ENCODE measurements at regions not wholly inside any gene's neighbourhood (a gene's known extent, or its start where the extent isn't known, plus 50 kb on each side); places are given as distances from the start of the nearest gene placed in this dataset.

GRCh38 chr14:33871394-33871793, 79.5 kb downstream of the EGLN3 start:
- ChIA-PET POLR2A (no interaction called here), CTCF (no interaction called here)
- Histone ChIP-seq H3K4me3 (no peak overlapping the region), H3K4me2 (no peak overlapping the region), H3K9me3 (peaks cover 1% of the 10 kb centered on the region; the same call in 2 of the 3 replicates), H3K4me1 (no peaks in the 10 kb centered on the region), H3K27ac (no peak overlapping the region)
- DNase-seq (ENCODE audit: low read depth in 1 of 2, low spot score in 1 of 2) (no peak), ATAC-seq (no peak), FAIRE-seq (no peak)
- TF ChIP-seq TFCP2L1 (CRISPR knock-in tag; IDR thresholded peaks at IDR 0.05) (no peak), HOXB13 (CRISPR knock-in tag; IDR thresholded peaks at IDR 0.05; ENCODE audit: low read depth) (no peak), PBX3 (IDR thresholded peaks at IDR 0.05) (no peak), RNF2 (IDR thresholded peaks at IDR 0.05; ENCODE audit: borderline replicate concordance, low read depth) (no peak), GATA3 (IDR thresholded peaks at IDR 0.05; ENCODE audit: borderline replicate concordance) (no peak), KDM1A (IDR thresholded peaks at IDR 0.05; ENCODE audit: low read depth) (no peak), SREBF2 (IDR thresholded peaks at IDR 0.05) (no peak), HMGXB4 (CRISPR knock-in tag; IDR thresholded peaks at IDR 0.05; ENCODE audit: borderline replicate concordance) (no peak), ZC3H11A (IDR thresholded peaks at IDR 0.05) (no peak)
- WGBS (ENCODE audit: missing lambda C conversion rate): 39% methylated on average over 3 of the region's 3 CpGs

DNA sequence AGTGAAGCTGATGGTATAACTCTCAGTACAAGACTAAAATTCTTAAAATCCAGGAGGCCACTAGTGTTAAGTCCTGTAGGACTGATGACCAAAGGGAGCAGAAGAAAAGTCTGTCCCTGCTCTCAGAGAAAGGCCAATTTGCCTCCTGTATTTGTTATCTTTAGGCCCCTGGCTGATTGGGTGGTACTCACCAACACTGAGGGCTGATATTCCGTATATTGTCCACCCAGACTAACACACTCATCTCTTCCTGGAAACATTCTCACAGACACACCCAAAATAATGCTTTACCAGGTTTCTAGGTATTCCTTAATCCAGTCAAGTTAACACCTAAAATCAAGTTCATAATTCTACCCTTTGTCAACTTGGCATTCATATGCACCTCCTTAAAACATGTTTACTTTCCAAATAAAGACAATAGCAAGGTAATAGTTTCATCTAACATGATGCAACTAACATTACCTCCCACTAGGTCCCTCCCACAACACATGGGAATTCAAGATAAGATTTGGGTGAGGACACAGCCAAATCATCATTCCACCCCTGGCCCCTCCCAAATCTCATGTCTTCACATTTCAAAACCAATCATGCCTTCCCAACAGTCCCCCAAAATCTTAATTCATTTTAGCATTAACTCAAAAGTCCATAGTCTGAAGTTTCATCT, 84.3 kb downstream of the EGLN3 start:
- ATAC-seq (no peak), DNase-seq (ENCODE audit: low read depth in 1 of 2, low spot score in 1 of 2) (no peak), FAIRE-seq (no peak)
- ChIA-PET POLR2A (no interaction called here), CTCF (interaction anchor here (0.9 kb wide), 1 partner anchor 232 kb away, joined by 4 read pairs; no protein-coding TSS in a partner anchor)
- WGBS (ENCODE audit: missing lambda C conversion rate): 90% methylated on average over 1 of the region's 1 CpG
- Histone ChIP-seq H3K9me3 (no peaks in the 10 kb centered on the region), H3K27ac (no peak overlapping the region), H3K4me2 (no peak overlapping the region), H3K4me3 (no peak overlapping the region), H3K4me1 (no peaks in the 10 kb centered on the region)
- TF ChIP-seq, protein P1, sequence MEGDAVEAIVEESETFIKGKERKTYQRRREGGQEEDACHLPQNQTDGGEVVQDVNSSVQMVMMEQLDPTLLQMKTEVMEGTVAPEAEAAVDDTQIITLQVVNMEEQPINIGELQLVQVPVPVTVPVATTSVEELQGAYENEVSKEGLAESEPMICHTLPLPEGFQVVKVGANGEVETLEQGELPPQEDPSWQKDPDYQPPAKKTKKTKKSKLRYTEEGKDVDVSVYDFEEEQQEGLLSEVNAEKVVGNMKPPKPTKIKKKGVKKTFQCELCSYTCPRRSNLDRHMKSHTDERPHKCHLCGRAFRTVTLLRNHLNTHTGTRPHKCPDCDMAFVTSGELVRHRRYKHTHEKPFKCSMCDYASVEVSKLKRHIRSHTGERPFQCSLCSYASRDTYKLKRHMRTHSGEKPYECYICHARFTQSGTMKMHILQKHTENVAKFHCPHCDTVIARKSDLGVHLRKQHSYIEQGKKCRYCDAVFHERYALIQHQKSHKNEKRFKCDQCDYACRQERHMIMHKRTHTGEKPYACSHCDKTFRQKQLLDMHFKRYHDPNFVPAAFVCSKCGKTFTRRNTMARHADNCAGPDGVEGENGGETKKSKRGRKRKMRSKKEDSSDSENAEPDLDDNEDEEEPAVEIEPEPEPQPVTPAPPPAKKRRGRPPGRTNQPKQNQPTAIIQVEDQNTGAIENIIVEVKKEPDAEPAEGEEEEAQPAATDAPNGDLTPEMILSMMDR (IDR thresholded peaks at IDR 0.05): no peak
- TF ChIP-seq RFX5 (IDR thresholded peaks at IDR 0.05): no peak
- TF ChIP-seq RCOR1 (IDR thresholded peaks at IDR 0.05; ENCODE audit: low read depth, low read length): no peak
- TF ChIP-seq EHMT2 (IDR thresholded peaks at IDR 0.05; ENCODE audit: low read depth): no peak
- TF ChIP-seq, protein P2, sequence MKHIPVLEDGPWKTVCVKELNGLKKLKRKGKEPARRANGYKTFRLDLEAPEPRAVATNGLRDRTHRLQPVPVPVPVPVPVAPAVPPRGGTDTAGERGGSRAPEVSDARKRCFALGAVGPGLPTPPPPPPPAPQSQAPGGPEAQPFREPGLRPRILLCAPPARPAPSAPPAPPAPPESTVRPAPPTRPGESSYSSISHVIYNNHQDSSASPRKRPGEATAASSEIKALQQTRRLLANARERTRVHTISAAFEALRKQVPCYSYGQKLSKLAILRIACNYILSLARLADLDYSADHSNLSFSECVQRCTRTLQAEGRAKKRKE (CRISPR knock-in tag; IDR thresholded peaks at IDR 0.05; ENCODE audit: low read depth): no peak
- TF ChIP-seq BHLHE40 (IDR thresholded peaks at IDR 0.05; ENCODE audit: low read depth, low read length): no peak
- no peak for TF ChIP-seq MAZ (IDR thresholded peaks at IDR 0.05; ENCODE audit: borderline replicate concordance, low read depth, low read length)
- TF ChIP-seq MYC (IDR thresholded peaks at IDR 0.05; ENCODE audit: borderline replicate concordance, low read length): no peak
- TF ChIP-seq, protein P3, sequence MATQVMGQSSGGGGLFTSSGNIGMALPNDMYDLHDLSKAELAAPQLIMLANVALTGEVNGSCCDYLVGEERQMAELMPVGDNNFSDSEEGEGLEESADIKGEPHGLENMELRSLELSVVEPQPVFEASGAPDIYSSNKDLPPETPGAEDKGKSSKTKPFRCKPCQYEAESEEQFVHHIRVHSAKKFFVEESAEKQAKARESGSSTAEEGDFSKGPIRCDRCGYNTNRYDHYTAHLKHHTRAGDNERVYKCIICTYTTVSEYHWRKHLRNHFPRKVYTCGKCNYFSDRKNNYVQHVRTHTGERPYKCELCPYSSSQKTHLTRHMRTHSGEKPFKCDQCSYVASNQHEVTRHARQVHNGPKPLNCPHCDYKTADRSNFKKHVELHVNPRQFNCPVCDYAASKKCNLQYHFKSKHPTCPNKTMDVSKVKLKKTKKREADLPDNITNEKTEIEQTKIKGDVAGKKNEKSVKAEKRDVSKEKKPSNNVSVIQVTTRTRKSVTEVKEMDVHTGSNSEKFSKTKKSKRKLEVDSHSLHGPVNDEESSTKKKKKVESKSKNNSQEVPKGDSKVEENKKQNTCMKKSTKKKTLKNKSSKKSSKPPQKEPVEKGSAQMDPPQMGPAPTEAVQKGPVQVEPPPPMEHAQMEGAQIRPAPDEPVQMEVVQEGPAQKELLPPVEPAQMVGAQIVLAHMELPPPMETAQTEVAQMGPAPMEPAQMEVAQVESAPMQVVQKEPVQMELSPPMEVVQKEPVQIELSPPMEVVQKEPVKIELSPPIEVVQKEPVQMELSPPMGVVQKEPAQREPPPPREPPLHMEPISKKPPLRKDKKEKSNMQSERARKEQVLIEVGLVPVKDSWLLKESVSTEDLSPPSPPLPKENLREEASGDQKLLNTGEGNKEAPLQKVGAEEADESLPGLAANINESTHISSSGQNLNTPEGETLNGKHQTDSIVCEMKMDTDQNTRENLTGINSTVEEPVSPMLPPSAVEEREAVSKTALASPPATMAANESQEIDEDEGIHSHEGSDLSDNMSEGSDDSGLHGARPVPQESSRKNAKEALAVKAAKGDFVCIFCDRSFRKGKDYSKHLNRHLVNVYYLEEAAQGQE (IDR thresholded peaks at IDR 0.05): no peak
- no peak for TF ChIP-seq ZNF302 (CRISPR knock-in tag; IDR thresholded peaks at IDR 0.05)
- TF ChIP-seq FOSL2 (IDR thresholded peaks at IDR 0.05): no peak
- no peak for TF ChIP-seq FOSL2 (CRISPR knock-in tag; IDR thresholded peaks at IDR 0.05)
- no peak for TF ChIP-seq HOXA7 (CRISPR knock-in tag; IDR thresholded peaks at IDR 0.05)
- TF ChIP-seq HEYL (CRISPR knock-in tag; IDR thresholded peaks at IDR 0.05): no peak
- no peak for TF ChIP-seq NPAS2 (CRISPR knock-in tag; IDR thresholded peaks at IDR 0.05; ENCODE audit: borderline replicate concordance)
- TF ChIP-seq JUNB (IDR thresholded peaks at IDR 0.05): no peak
- no peak for TF ChIP-seq EHF (CRISPR knock-in tag; IDR thresholded peaks at IDR 0.05)

Data from A549 (cell line).